GM23338 (cell line): ENCODE measurements at regions not wholly inside any gene's neighbourhood (a gene's known extent, or its start where the extent isn't known, plus 50 kb on each side); places are given as distances from the start of the nearest gene placed in this dataset. TPM values are rescaled to one million over a fixed set of nuclear protein-coding genes. Genes with fewer than 3 reads are reported as not detected.

Experiments
- small RNA-seq: library from RNA; depleted of rRNA; stranded (forward); fragments of <200 nt; gene quantifications from one replicate; pipeline ENCODE3, GENCODE V24; 2014; ENCODE audit warnings: low replicate concordance

Small RNA genes in the stretch of these regions (small RNA-seq; reads per million reads assigned to genes)
- gene AL355309.1: not detected
